ENCODE measurements at regions not wholly inside any gene's neighbourhood (a gene's known extent, or its start where the extent isn't known, plus 50 kb on each side); places are given as distances from the start of the nearest gene placed in this dataset.

DNA sequence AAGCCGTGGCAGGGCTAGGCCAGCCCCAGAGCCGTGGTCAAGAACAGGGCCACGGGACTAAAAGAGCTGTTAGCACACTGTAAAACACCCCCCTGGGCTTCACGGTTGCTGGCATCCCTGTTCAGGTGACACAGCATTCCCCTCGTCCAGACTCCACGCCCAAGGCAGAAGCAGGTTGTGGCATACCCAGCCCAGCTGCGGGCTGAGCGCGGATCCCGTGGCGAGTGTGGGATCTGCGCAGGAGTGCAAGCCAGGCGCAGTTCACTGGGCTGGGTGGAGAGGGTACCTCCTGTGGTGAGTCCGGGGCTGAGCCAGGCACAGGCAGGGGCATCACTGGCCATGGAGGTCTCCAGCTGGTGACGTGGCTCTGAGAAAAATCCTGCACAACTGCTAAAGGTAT is 199.1 kb downstream of the FZD1 start:
- TF ChIP-seq, protein P1, sequence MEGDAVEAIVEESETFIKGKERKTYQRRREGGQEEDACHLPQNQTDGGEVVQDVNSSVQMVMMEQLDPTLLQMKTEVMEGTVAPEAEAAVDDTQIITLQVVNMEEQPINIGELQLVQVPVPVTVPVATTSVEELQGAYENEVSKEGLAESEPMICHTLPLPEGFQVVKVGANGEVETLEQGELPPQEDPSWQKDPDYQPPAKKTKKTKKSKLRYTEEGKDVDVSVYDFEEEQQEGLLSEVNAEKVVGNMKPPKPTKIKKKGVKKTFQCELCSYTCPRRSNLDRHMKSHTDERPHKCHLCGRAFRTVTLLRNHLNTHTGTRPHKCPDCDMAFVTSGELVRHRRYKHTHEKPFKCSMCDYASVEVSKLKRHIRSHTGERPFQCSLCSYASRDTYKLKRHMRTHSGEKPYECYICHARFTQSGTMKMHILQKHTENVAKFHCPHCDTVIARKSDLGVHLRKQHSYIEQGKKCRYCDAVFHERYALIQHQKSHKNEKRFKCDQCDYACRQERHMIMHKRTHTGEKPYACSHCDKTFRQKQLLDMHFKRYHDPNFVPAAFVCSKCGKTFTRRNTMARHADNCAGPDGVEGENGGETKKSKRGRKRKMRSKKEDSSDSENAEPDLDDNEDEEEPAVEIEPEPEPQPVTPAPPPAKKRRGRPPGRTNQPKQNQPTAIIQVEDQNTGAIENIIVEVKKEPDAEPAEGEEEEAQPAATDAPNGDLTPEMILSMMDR (IDR thresholded peaks at IDR 0.05) = no peak
- TF ChIP-seq JUN (CRISPR knock-in tag; IDR thresholded peaks at IDR 0.05) = no peak
- no peak for TF ChIP-seq FOXK1 (CRISPR knock-in tag; IDR thresholded peaks at IDR 0.05)
- no peak for TF ChIP-seq ZNF263 (CRISPR knock-in tag; IDR thresholded peaks at IDR 0.05; ENCODE audit: low read depth)
- TF ChIP-seq FOXJ3 (CRISPR knock-in tag; IDR thresholded peaks at IDR 0.05; ENCODE audit: borderline replicate concordance) = no peak
- no peak for TF ChIP-seq KAT7 (CRISPR knock-in tag; IDR thresholded peaks at IDR 0.05; ENCODE audit: borderline replicate concordance)
- TF ChIP-seq NR1H2 (CRISPR knock-in tag; IDR thresholded peaks at IDR 0.05) = no peak
- no peak for TF ChIP-seq E2F4 (CRISPR knock-in tag; IDR thresholded peaks at IDR 0.05; ENCODE audit: borderline replicate concordance, low read depth)
- TF ChIP-seq CREB1 (CRISPR knock-in tag; IDR thresholded peaks at IDR 0.05) = no peak
- no peak for TF ChIP-seq E2F5 (CRISPR knock-in tag; IDR thresholded peaks at IDR 0.05)
- TF ChIP-seq, protein P2, sequence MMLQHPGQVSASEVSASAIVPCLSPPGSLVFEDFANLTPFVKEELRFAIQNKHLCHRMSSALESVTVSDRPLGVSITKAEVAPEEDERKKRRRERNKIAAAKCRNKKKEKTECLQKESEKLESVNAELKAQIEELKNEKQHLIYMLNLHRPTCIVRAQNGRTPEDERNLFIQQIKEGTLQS (CRISPR knock-in tag; conservative IDR thresholded peaks at IDR 0.05) = no peak
